Progenitor cell of endocrine pancreas (in vitro differentiated cells): ENCODE measurements at regions not wholly inside any gene's neighbourhood (a gene's known extent, or its start where the extent isn't known, plus 50 kb on each side); places are given as distances from the start of the nearest gene placed in this dataset.

ENCODE experiments used
- DNase-seq: peaks from one replicate; pipeline ENCODE4 v3.0.0; 2021; ENCODE audit warnings: low spot score; ENCODE audit not compliant: unreplicated experiment
- H3K27ac Mint-ChIP-seq: 2 replicates; pipeline ENCODE4 v1.8.0; 2021; ENCODE audit warnings: mild to moderate bottlenecking, moderate library complexity, mixed read lengths
- H3K27me3 Mint-ChIP-seq: 2 replicates; pipeline ENCODE4 v1.8.0; 2021; ENCODE audit warnings: mixed read lengths
- H3K36me3 Mint-ChIP-seq: 2 replicates; pipeline ENCODE4 v1.8.0; 2022; ENCODE audit warnings: mixed read lengths; ENCODE audit not compliant: insufficient read depth
- H3K4me1 Mint-ChIP-seq: 2 replicates; pipeline ENCODE4 v1.8.0; 2021; ENCODE audit warnings: low read depth, mixed read lengths
- H3K4me3 Mint-ChIP-seq: 2 replicates; pipeline ENCODE4 v1.8.0; 2021; ENCODE audit warnings: low read depth, mild to moderate bottlenecking, moderate library complexity, mixed read lengths
- H3K9me3 Mint-ChIP-seq: 2 replicates; pipeline ENCODE4 v1.8.0; 2021; ENCODE audit warnings: low read depth, mixed read lengths
- TF ChIP-seq, protein P1 (sequence below): fragments of 200-600 bp; sonication (generic); IDR thresholded peaks from one replicate; pipeline ENCODE4 v1.5.0; 2021; ENCODE audit warnings: antibody characterized with exemption, mild to moderate bottlenecking; ENCODE audit not compliant: unreplicated experiment

DNA sequence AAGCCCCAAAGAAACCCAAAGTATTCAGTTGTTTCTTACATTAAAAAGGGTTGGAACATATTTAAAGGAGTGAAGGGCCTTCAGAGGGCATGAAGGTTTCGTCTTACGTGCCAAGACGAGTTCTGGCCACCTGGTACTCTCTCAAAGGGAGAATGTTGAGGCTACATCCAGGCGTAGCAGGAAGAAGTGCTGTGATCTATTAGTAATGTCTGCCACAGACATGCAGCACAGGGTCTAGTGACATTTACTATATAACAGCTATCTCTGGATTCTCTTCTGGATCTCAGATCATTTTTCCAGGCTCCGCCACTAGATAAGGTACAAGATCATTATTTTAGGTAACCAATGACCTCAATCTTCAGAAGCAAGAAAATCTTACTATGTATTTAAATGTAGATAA, 76.5 kb upstream of the ARID5B start:
- no peaks in the 10 kb centered on the region for H3K27me3 Mint-ChIP-seq
- no peak for DNase-seq
- peaks cover 11% of the 10 kb centered on the region for H3K4me1 Mint-ChIP-seq
- H3K36me3 Mint-ChIP-seq = no peaks in the 10 kb centered on the region
- H3K27ac Mint-ChIP-seq = no peak overlapping the region
- TF ChIP-seq, protein P1, sequence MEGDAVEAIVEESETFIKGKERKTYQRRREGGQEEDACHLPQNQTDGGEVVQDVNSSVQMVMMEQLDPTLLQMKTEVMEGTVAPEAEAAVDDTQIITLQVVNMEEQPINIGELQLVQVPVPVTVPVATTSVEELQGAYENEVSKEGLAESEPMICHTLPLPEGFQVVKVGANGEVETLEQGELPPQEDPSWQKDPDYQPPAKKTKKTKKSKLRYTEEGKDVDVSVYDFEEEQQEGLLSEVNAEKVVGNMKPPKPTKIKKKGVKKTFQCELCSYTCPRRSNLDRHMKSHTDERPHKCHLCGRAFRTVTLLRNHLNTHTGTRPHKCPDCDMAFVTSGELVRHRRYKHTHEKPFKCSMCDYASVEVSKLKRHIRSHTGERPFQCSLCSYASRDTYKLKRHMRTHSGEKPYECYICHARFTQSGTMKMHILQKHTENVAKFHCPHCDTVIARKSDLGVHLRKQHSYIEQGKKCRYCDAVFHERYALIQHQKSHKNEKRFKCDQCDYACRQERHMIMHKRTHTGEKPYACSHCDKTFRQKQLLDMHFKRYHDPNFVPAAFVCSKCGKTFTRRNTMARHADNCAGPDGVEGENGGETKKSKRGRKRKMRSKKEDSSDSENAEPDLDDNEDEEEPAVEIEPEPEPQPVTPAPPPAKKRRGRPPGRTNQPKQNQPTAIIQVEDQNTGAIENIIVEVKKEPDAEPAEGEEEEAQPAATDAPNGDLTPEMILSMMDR = no peak
- H3K4me3 Mint-ChIP-seq = no peak overlapping the region
- peaks cover 4% of the 10 kb centered on the region for H3K9me3 Mint-ChIP-seq

DNA sequence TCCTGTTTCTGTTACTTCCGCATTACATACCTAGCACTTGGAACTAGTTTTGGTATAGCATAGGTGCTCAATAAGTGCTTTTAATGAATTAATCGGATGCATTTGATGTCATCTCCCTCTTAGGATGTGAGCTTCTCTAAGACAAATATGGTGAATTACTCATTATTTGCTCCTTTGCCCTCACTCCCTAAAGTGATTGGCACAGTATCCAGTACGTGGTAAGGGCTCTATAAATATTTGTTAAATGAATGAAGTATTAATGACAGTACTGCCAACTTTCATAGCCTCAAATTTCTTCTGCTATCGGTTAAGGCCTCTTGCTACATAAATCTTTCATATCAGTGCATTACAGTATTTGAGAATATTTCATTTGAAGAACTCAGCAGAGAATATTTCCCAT, 75.9 kb upstream of the ARID5B start:
- H3K36me3 Mint-ChIP-seq = no peaks in the 10 kb centered on the region

DNA sequence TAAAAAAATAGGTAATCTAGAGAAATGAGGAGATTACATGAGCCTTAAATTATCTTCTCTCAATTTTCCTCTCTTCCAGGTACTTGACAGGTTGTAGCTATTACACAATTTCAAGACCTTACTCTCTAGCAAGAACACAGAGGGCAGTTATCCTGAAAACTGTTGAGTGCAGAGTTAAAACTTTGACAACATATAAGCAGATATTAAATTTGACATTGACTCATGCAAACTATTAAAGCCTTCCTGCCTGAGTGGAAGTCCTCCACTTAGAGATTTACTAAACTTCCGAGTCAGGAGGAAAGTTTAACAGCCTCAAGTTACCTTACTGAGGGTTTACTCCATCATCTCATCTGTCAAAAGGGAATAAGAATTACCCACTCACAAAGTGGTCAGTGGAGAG, 73.5 kb upstream of the ARID5B start:
- H3K27me3 Mint-ChIP-seq = no peaks in the 10 kb centered on the region
- H3K9me3 Mint-ChIP-seq = peaks cover 11% of the 10 kb centered on the region
- peaks cover 3% of the 10 kb centered on the region for H3K36me3 Mint-ChIP-seq
- H3K4me3 Mint-ChIP-seq = no peak overlapping the region
- TF ChIP-seq, protein P1 = no peak
- no peak for DNase-seq
- H3K4me1 Mint-ChIP-seq = peaks cover 4% of the 10 kb centered on the region
- H3K27ac Mint-ChIP-seq = no peak overlapping the region

More for the DNA sequence above, 75.9 kb upstream of the ARID5B start:
- Mint-ChIP-seq H3K27ac (no peak overlapping the region), H3K4me3 (no peak overlapping the region), H3K27me3 (no peaks in the 10 kb centered on the region), H3K9me3 (peaks cover 4% of the 10 kb centered on the region), H3K4me1 (peaks cover 13% of the 10 kb centered on the region)
- DNase-seq = no peak
- TF ChIP-seq, protein P1 = no peak

DNA sequence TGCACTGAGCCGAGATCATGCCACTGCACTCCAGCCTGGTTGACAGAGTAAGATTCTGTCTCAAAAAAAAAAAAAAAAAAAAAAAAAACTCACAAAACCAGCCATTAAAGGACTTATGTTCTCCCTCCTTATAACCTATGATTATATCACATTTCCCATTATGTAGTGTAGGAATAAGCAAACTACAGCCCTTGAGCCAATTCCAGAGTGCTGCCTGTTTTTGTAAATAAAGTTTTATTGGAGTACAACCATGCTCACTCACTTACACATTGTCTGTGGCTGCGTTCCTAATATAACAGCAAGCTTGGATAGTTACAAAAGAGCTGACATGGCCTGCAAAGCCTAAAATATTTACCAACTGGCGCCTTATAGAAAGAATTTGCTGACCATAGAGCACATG, 72.7 kb upstream of the ARID5B start:
- peaks cover 13% of the 10 kb centered on the region for H3K9me3 Mint-ChIP-seq
- no peak overlapping the region for H3K4me3 Mint-ChIP-seq
- no peaks in the 10 kb centered on the region for H3K27me3 Mint-ChIP-seq
- DNase-seq = no peak
- TF ChIP-seq, protein P1 = no peak
- H3K36me3 Mint-ChIP-seq = peaks cover 3% of the 10 kb centered on the region
- H3K27ac Mint-ChIP-seq = no peak overlapping the region
- H3K4me1 Mint-ChIP-seq = peaks cover 4% of the 10 kb centered on the region

DNA sequence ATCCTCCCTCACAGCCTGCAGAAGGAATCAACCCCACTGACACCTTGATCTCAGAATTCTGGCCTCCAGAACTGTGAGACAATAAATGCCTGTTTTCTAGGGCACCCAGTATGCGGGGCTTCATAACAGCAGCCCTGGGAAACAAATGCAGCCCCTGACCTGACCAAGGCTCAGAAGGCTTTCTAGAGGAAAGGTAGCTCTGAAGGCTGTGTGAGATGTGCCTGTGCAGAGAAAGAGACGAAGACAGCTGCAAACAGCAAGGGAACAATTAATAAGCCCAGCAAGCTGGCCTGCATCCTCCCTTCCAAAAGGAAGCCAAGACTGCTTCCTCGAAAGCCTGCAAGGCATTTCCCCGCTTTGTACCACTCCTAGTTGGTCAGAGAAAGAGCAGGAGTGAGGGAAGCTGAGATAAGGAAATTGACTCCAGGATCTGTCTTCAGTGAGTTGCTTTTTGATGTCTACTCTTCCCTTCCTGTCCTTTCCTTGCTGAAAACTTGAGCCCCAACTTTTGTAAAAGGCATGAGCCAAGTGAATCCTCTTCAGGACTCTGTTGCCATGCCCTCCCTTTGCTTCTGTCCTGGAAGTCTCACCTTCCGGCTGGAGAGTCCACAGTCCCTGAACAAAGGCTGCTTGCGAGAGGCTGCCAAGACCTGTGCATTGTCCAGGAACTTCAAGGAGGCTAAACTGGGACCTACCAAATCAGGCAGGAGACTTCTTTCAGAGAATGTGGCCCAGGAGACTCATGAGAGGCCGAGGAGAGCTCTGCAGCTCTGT, 71.2 kb upstream of the ARID5B start:
- Mint-ChIP-seq H3K27me3 (no peaks in the 10 kb centered on the region), H3K9me3 (peaks cover 13% of the 10 kb centered on the region), H3K4me3 (no peak overlapping the region), H3K4me1 (peaks cover 8% of the 10 kb centered on the region), H3K36me3 (peaks cover 3% of the 10 kb centered on the region), H3K27ac (no peak overlapping the region)
- no peak for DNase-seq
- TF ChIP-seq, protein P1 = no peak
